ENCODE measurements at regions not wholly inside any gene's neighbourhood (a gene's known extent, or its start where the extent isn't known, plus 50 kb on each side); places are given as distances from the start of the nearest gene placed in this dataset.

DNA sequence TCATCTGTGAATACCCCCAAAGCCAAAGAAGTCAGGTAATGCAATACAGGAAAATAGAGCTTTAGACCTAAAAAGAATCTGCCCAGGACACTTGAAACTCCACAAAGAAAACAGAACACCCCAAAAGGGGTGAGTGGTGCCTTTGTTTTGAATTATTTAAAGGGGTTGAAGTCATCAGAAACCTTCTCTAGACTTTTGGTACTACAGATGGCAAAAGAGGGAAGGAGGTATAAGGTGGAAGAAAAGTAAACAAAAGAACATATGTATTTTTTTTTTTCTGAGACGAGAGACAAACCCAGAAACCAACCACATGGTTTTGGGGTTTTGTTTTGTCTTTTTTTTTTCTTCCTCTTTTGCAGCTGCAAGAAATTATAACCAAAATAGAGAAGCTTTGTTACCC is 1477.8 kb downstream of the C4orf33 start:
- ChIA-PET SMC1A (ENCODE audit: uncharacterized antibody, unreplicated experiment) (interaction anchor here (0.8 to 2.6 kb wide), 11 partner anchors 8 to 102 kb away, joined by 3 to 8 read pairs (median 5); no protein-coding TSS in a partner anchor), RAD21 (ENCODE audit: unreplicated experiment) (interaction anchor here (1.0 to 1.2 kb wide), 2 partner anchors 9 to 13 kb away, joined by 3 read pairs; no protein-coding TSS in a partner anchor), POLR2A (no interaction called here), CTCF (interaction anchor here (1.4 kb wide), 1 partner anchor 11 kb away, joined by 3 read pairs; no protein-coding TSS in a partner anchor)
- Histone ChIP-seq H3K27me3 (replicated peaks in 1 of 2; ENCODE audit: control insufficient read depth in 2 of 2, insufficient read depth in 2 of 2, low read length in 1 of 2) (no peaks in the 10 kb centered on the region), H3K36me3 (ENCODE audit: control insufficient read depth in 2 of 2, insufficient read depth in 2 of 2, low read length in 1 of 2) (no peaks in the 10 kb centered on the region), H3K79me2 (ENCODE audit: control insufficient read depth, insufficient read depth, low read length) (no peaks in the 10 kb centered on the region), H3K4me1 (ENCODE audit: control insufficient read depth, insufficient read depth, low read length) (no peaks in the 10 kb centered on the region), H4K20me1 (ENCODE audit: control insufficient read depth, insufficient read depth) (no peaks in the 10 kb centered on the region), H3K4me3 (no peak overlapping the region), H3K27ac (ENCODE audit: control insufficient read depth, insufficient read depth) (no peak overlapping the region), H3K9ac (ENCODE audit: control insufficient read depth, insufficient read depth, low read length) (no peak overlapping the region), H2AFZ (ENCODE audit: control insufficient read depth, low read depth, low read length) (no peak overlapping the region), H3K9me3 (replicated peaks; ENCODE audit: control insufficient read depth, insufficient read depth, low read length) (no peaks in the 10 kb centered on the region), H3K4me2 (ENCODE audit: control insufficient read depth, insufficient read depth) (no peak overlapping the region)
- no TSS peak for BruUV-seq (replicated peaks)
- FAIRE-seq, result no peak
- in situ Hi-C loops (cut with MboI), result no loop called here
- intact Hi-C loops (cut with micrococcal nuclease; ENCODE audit: unreplicated experiment), result no loop called here
- peak; percentile 25; the same call in 1 of the 2 replicates for TF ChIP-seq ZNF384 (IDR thresholded peaks at IDR 0.05; ENCODE audit: borderline replicate concordance, low read depth, low read length)
- no peak for TF ChIP-seq POLR2AphosphoS5 (IDR thresholded peaks at IDR 0.05; ENCODE audit: low read length)
- DNase-seq (ENCODE audit: low read depth, low spot score), result no peak
- no peak for ATAC-seq
- 0% methylated on average over 1 of the region's 1 CpG for WGBS (ENCODE audit: insufficient coverage, insufficient replicate concordance, low lambda C conversion rate, missing lambda C conversion rate)

DNA sequence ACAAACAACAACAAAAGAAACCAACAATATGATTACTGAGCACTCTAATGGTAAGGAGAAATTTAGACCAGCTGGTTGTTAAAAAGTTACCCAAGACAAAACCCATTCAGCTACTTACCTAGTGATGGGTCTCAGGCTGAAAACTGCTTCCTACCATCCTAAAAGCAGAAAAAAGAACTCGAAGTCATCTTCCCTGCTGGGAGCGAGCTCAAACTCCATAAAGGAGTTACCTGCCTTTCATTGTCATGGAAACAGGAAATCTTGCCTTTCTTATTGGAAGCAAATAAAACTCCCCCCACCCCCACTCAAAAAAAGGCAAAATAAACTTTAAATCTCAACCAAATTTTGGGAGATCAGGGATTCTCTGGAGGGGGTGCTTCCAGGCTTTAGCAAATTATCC is 1478.3 kb downstream of the C4orf33 start:
- ChIA-PET CTCF (interaction anchor here (1.4 kb wide), 1 partner anchor 10 kb away, joined by 3 read pairs; no protein-coding TSS in a partner anchor), POLR2A (no interaction called here), SMC1A (ENCODE audit: uncharacterized antibody, unreplicated experiment) (interaction anchor here (0.8 to 2.6 kb wide), 12 partner anchors 9 to 101 kb away, joined by 3 to 8 read pairs (median 5); no protein-coding TSS in a partner anchor), RAD21 (ENCODE audit: unreplicated experiment) (interaction anchor here (1.0 kb wide), 1 partner anchor 12 kb away, joined by 3 read pairs; no protein-coding TSS in a partner anchor)
- H3K4me1 ChIP-seq (ENCODE audit: control insufficient read depth, insufficient read depth, low read length), result no peaks in the 10 kb centered on the region
- no peak overlapping the region for H3K4me2 ChIP-seq (ENCODE audit: control insufficient read depth, insufficient read depth)
- H3K36me3 ChIP-seq (ENCODE audit: control insufficient read depth in 2 of 2, insufficient read depth in 2 of 2, low read length in 1 of 2), result no peaks in the 10 kb centered on the region
- in situ Hi-C loops (cut with MboI), result no loop called here
- FAIRE-seq, result no peak
- no peak overlapping the region for H3K9ac ChIP-seq (ENCODE audit: control insufficient read depth, insufficient read depth, low read length)
- no TSS peak for BruUV-seq (replicated peaks)
- H3K4me3 ChIP-seq, result no peak overlapping the region
- no peaks in the 10 kb centered on the region for H3K9me3 ChIP-seq (replicated peaks; ENCODE audit: control insufficient read depth, insufficient read depth, low read length)
- 0% methylated on average over 2 of the region's 2 CpGs for WGBS (ENCODE audit: insufficient coverage, insufficient replicate concordance, low lambda C conversion rate, missing lambda C conversion rate)
- no peak overlapping the region for H3K27ac ChIP-seq (ENCODE audit: control insufficient read depth, insufficient read depth)
- intact Hi-C loops (cut with micrococcal nuclease; ENCODE audit: unreplicated experiment), result no loop called here
- H4K20me1 ChIP-seq (ENCODE audit: control insufficient read depth, insufficient read depth), result no peaks in the 10 kb centered on the region
- H3K27me3 ChIP-seq (replicated peaks in 1 of 2; ENCODE audit: control insufficient read depth in 2 of 2, insufficient read depth in 2 of 2, low read length in 1 of 2), result no peaks in the 10 kb centered on the region
- ATAC-seq, result no peak
- no peaks in the 10 kb centered on the region for H3K79me2 ChIP-seq (ENCODE audit: control insufficient read depth, insufficient read depth, low read length)
- H2AFZ ChIP-seq (ENCODE audit: control insufficient read depth, low read depth, low read length), result no peak overlapping the region
- DNase-seq (ENCODE audit: low read depth, low spot score), result no peak
- TF ChIP-seq SMARCA5 (IDR thresholded peaks at IDR 0.05) (no peak), NFYB (IDR thresholded peaks at IDR 0.05; ENCODE audit: insufficient read depth, low read depth, low read length) (no peak), CHD4 (IDR thresholded peaks at IDR 0.05) (no peak), SMAD1 (IDR thresholded peaks at IDR 0.05; ENCODE audit: low read depth, partially characterized antibody) (no peak), HDAC6 (IDR thresholded peaks at IDR 0.05; ENCODE audit: unreplicated experiment) (no peak), TCF12 (IDR thresholded peaks at IDR 0.05; ENCODE audit: low read depth, low read length) (no peak), FOXM1 (IDR thresholded peaks at IDR 0.05; ENCODE audit: low read depth, low read length) (no peak), BHLHE40 (IDR thresholded peaks at IDR 0.05; ENCODE audit: borderline replicate concordance in 1 of 2, low read depth in 2 of 2, low read length in 1 of 2) (no peak), TARDBP (IDR thresholded peaks at IDR 0.05; ENCODE audit: borderline replicate concordance) (no peak), MEF2A (IDR thresholded peaks at IDR 0.05; ENCODE audit: insufficient read depth, low read depth, low read length) (no peak), YY1 (IDR thresholded peaks at IDR 0.05; ENCODE audit: low read depth, low read length) (no peak)
- TF ChIP-seq, protein P1, sequence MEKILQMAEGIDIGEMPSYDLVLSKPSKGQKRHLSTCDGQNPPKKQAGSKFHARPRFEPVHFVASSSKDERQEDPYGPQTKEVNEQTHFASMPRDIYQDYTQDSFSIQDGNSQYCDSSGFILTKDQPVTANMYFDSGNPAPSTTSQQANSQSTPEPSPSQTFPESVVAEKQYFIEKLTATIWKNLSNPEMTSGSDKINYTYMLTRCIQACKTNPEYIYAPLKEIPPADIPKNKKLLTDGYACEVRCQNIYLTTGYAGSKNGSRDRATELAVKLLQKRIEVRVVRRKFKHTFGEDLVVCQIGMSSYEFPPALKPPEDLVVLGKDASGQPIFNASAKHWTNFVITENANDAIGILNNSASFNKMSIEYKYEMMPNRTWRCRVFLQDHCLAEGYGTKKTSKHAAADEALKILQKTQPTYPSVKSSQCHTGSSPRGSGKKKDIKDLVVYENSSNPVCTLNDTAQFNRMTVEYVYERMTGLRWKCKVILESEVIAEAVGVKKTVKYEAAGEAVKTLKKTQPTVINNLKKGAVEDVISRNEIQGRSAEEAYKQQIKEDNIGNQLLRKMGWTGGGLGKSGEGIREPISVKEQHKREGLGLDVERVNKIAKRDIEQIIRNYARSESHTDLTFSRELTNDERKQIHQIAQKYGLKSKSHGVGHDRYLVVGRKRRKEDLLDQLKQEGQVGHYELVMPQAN (conservative IDR thresholded peaks at IDR 0.05), result no peak

All from GM12878 (cell line).